ENCODE measurements at regions not wholly inside any gene's neighbourhood (a gene's known extent, or its start where the extent isn't known, plus 50 kb on each side); places are given as distances from the start of the nearest gene placed in this dataset.

DNA sequence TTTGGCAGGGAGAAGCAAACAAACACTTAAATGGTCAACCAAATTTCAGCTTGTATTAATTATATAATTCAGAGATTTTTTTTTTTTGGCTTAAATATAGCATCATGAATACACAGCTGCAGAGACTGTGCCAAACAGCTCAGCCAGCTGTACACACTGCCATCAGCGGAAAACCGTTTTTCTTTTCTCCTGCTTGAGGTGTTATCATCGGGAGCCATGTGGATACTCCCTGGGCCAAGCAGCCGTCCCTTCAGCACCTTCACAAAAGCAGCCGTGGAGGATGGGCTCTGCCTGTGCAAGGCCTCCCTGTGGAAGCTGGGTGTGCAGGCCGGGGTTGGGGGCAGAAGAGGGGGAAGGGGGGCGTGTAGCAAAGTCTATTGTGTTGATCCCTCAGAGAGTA, 85.0 kb downstream of the NUF2 start:
- intact Hi-C loops (cut with micrococcal nuclease), result no loop called here

GRCh38 chr1:163408262-163408661, 86.5 kb downstream of the NUF2 start:
- intact Hi-C loops (cut with micrococcal nuclease), result no loop called here

DNA sequence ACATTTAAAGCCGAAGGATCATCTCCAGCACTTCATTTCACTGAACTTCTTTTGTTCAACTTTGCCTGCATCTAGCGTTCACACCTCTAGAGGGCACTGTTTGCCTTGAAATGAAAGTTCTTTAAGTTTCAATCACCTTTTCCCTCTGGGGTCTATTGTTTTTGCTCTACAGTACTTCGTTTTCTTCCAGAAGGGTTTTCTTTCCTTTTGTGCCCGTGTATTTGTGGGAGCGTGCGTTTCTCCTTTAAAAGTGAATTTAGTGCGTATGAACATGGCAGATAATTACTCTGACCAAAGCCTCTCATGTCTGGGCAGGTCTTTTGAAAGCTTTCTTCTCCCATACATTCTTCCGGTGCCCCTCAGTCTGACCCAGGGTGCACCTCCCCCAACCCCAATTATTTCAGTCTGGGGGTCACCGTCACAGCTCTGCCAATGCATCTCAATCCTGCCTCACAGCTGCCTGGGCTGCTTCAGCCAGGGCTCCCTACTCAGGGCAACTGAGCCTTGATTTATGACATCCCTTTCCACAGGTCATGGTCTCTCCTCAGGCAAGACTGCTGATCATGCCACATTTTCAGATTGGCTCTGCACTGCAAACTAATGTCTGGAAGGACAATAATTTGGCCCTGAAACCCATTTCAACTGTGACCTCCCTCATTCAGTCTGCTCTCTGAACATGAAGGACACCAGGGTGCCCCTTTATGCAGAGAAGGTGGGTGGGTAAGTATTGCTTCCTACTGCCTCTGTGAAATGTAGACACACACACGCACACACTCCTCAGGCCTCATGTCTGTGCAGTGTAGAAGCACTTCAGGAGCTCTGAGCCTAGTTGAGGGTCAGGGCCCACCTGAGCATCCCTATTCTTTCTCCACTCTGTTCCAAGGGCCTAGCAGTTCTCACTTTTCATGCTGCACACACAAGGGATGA, 88.6 kb downstream of the NUF2 start:
- intact Hi-C loops (cut with micrococcal nuclease), result loop anchor here (1.0 kb wide), 2 partner anchors 1377 to 1663 kb away; no protein-coding TSS in a partner anchor

- intact Hi-C loops (cut with micrococcal nuclease), result no loop called here
These were observed 90.5 kb downstream of the NUF2 start for GRCh38 chr1:163412221-163412620.

GRCh38 chr1:163414778-163415177, 93.0 kb downstream of the NUF2 start:
- intact Hi-C loops (cut with micrococcal nuclease), result no loop called here

- intact Hi-C loops (cut with micrococcal nuclease), result no loop called here
These were observed 99.9 kb downstream of the NUF2 start for GRCh38 chr1:163421701-163422100.

DNA sequence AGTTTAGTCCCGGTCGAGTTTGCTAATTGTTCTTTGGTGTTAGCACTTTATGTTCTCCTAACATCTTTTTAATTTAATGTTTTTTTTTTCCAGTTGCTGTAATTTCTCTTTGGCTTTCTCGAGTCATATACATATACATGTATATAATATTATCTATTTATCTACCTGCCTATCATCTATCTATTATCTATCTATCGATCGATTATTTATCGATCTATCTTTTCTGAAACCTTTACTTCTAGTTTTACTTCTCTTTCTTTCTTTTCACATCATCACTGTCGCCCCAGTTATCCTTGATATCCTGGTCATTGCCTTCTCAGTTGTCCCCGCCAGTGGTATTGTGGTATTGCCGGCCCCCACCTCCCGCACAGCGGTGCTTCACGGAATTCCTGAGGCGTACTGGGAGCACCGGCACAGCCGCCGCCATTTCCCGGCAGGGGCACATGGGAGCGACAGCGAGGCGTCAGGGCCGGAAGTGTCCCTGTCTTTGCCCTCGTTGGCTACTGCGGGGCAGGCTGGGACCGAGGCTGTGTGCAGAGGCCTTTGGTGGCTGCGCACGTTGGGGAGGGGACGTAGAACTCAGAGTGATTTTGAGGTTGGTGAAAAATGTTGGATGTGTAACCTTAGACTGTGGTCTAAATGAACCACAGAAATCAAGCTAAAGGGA, 101.1 kb downstream of the NUF2 start:
- intact Hi-C loops (cut with micrococcal nuclease), result no loop called here

- intact Hi-C loops (cut with micrococcal nuclease), result no loop called here
These were observed 104.9 kb downstream of the NUF2 start for GRCh38 chr1:163426505-163427251.

GRCh38 chr1:163427279-163427678, 105.5 kb downstream of the NUF2 start:
- intact Hi-C loops (cut with micrococcal nuclease), result no loop called here

DNA sequence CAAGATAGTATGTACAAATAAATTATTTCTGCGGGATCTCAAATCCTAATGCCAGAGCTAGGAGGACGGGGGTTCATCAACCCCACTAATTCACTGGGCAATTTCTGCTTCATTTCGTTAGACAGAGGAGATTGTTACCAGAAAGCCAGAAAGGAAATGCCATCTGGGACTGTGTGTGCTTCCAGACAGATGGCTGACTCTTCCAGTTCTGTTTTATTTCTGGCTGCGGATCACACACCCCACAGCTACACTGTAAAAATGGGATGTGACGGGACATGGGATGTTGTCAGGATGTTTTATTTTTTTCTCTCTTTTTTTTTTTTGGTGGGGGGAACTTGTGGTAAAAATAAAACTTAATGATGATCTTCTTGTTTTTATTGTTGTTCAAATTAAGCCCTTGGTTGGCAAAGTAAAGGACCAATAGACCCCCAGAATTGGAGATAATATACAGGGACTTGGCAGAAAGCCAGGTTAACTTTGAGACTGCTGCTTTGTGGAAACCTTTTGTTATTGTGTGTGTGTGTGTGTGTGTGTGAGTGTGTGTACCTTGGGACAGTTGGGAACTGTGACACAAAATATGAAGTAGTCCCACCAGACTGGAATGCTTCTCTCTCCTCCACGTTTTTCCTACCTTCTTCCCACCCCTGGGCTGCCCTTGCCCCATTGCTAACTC, 114.5 kb downstream of the NUF2 start:
- intact Hi-C loops (cut with micrococcal nuclease), result no loop called here

DNA sequence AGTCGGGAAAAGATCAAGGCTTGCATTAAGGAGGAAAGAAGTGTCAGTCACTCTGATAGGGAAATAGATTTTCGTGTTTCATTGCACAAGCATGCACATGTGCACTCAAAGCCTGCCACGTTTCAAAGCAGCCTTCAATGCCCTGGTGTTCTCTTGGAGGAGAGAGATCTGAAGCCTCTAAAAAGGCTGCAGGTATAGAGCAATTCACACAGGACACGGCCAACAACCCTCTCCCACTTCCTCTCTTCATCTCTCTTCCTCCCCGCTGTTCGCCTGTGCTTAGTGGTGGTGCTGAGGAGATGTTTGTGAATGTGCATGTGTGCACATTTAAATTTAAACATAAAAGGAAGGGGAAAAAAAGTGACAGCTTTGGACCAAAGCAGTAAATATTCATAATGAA, 117.7 kb downstream of the NUF2 start:
- intact Hi-C loops (cut with micrococcal nuclease), result no loop called here

GRCh38 chr1:163440090-163440489, 118.3 kb downstream of the NUF2 start:
- intact Hi-C loops (cut with micrococcal nuclease), result no loop called here

DNA sequence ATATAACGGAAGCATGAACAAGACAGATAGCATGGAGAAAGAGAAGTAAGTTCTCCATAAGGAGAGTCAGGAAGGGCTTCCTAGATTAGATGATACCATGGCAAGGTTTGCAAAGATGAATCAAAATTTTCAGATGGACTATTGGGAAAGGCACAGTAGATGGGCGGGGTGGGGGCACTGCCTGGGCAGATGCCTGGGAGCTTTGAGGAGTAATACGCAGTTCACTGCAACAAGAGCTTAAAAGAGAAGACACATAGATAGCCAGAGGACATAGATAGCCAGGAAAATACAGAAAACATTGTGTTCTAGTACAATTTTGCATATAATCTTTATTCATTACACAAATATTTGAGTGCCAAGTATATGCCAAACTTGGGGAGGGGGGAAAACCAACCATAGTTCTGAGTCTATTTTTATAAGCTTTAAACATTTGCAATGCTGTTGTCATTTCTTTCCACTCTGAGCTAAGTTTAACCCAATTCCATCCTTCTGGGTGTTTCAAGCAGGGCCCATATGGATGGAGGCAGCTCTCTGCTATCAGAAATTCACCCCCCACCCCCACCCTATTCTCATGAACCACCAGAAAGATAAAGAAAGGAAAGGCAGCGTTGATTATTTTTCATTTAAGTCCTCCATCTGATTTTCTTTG, 120.6 kb downstream of the NUF2 start:
- intact Hi-C loops (cut with micrococcal nuclease), result no loop called here

- intact Hi-C loops (cut with micrococcal nuclease), result no loop called here
These were observed 121.1 kb downstream of the NUF2 start for GRCh38 chr1:163442895-163443294.

DNA sequence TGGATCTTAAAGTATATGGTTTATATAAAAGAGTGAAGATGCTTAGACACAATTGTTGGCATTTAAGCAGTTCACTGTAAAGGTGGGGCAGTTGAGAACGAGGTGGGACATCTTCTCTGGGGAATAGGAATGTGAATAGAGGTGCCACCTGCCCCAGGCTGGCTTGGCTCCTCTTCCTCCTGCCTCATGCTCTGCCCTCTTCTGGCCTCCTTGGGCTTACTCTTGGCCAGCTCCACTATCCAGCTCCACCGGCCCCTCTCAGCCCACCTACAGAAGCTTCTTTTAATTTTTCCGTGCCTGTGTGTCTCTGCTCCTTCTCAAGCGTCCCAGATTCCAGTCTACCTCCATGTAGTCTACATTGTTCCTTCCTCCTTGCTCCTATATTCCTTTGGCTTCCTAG, 122.1 kb downstream of the NUF2 start:
- intact Hi-C loops (cut with micrococcal nuclease), result no loop called here

- intact Hi-C loops (cut with micrococcal nuclease), result no loop called here
These were observed 122.9 kb downstream of the NUF2 start for GRCh38 chr1:163444665-163445064.

DNA sequence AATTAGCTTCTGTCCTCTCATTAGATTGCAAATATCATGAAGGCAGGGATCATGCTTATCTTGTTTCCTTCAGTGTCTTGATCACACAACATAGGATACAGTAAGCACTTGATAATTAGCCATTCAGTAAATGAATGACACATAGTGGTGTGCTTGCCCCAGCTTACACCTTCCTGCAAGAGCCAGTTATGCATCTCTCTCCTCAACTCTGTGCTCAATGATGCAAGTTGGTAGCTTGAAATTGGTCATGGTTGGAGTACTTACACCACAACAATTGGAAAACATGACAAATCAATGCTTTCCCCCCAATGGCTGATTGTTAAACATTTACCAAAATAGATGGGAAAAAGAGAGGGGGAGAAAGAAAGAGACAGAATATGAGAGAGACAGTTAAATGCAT, 129.2 kb downstream of the NUF2 start:
- intact Hi-C loops (cut with micrococcal nuclease), result no loop called here

DNA sequence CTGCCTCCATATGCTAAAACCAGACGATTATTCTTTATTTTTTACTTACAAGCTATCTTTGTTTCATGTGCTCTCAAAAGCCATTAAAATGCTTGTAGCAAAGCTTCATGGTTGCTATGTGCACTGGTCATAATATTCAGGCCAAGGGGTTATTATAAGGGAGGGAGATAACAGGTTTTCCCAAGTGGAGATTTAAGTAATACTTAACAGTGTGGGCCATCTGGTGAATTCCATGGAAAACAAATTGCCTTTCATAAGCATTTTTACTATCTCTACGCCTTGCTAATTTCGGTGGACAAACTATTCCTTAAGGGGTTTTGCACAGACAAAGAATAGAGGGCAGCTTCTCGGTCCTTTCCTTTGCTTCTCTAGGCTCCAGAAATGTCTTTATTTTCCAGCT, 137.8 kb downstream of the NUF2 start:
- intact Hi-C loops (cut with micrococcal nuclease), result no loop called here

GRCh38 chr1:163467289-163467688, 145.5 kb downstream of the NUF2 start:
- intact Hi-C loops (cut with micrococcal nuclease), result no loop called here

GRCh38 chr1:163471779-163472650, 150.3 kb downstream of the NUF2 start:
- intact Hi-C loops (cut with micrococcal nuclease), result no loop called here
